HL-60 (cell line): ENCODE measurements at regions not wholly inside any gene's neighbourhood (a gene's known extent, or its start where the extent isn't known, plus 50 kb on each side); places are given as distances from the start of the nearest gene placed in this dataset.

ENCODE experiments used
- POLR2AphosphoS5 ChIP-seq: IDR thresholded peaks from 2 replicates; pipeline ENCODE4 v1.6.1; 2012; ENCODE audit warnings: low read depth
- TF ChIP-seq, protein P1 (sequence below): IDR thresholded peaks from one replicate; pipeline ENCODE4 v1.5.1; 2011; ENCODE audit warnings: low read length, control low read depth, inconsistent platforms; ENCODE audit not compliant: insufficient read depth
- TF ChIP-seq, protein P2 (sequence below): IDR thresholded peaks from 2 replicates; pipeline ENCODE4 v1.6.1; 2012; ENCODE audit warnings: low read depth; ENCODE audit not compliant: insufficient replicate concordance

DNA sequence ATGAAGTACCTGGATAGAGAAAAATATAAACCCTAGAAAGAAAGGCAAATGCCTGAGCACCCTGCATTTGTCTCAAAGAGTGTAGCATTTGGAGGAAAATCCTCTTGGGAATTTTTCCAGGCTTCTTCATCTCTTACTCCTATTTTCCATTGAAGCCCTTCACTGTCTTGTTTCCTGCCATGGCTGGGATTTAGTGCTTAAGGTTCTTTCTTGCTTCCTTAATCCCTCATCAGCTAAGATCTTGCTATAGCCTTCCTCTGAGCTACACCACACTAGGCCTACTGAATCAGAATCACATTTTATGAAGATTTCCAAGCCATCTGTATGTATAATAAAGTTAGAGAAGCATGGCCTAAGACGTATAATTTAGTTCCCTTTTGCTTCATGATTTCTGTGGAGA, 97.5 kb upstream of the PHYHIPL start:
- TF ChIP-seq, protein P1, sequence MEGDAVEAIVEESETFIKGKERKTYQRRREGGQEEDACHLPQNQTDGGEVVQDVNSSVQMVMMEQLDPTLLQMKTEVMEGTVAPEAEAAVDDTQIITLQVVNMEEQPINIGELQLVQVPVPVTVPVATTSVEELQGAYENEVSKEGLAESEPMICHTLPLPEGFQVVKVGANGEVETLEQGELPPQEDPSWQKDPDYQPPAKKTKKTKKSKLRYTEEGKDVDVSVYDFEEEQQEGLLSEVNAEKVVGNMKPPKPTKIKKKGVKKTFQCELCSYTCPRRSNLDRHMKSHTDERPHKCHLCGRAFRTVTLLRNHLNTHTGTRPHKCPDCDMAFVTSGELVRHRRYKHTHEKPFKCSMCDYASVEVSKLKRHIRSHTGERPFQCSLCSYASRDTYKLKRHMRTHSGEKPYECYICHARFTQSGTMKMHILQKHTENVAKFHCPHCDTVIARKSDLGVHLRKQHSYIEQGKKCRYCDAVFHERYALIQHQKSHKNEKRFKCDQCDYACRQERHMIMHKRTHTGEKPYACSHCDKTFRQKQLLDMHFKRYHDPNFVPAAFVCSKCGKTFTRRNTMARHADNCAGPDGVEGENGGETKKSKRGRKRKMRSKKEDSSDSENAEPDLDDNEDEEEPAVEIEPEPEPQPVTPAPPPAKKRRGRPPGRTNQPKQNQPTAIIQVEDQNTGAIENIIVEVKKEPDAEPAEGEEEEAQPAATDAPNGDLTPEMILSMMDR = no peak
- TF ChIP-seq POLR2AphosphoS5 = no peak
- TF ChIP-seq, protein P2, sequence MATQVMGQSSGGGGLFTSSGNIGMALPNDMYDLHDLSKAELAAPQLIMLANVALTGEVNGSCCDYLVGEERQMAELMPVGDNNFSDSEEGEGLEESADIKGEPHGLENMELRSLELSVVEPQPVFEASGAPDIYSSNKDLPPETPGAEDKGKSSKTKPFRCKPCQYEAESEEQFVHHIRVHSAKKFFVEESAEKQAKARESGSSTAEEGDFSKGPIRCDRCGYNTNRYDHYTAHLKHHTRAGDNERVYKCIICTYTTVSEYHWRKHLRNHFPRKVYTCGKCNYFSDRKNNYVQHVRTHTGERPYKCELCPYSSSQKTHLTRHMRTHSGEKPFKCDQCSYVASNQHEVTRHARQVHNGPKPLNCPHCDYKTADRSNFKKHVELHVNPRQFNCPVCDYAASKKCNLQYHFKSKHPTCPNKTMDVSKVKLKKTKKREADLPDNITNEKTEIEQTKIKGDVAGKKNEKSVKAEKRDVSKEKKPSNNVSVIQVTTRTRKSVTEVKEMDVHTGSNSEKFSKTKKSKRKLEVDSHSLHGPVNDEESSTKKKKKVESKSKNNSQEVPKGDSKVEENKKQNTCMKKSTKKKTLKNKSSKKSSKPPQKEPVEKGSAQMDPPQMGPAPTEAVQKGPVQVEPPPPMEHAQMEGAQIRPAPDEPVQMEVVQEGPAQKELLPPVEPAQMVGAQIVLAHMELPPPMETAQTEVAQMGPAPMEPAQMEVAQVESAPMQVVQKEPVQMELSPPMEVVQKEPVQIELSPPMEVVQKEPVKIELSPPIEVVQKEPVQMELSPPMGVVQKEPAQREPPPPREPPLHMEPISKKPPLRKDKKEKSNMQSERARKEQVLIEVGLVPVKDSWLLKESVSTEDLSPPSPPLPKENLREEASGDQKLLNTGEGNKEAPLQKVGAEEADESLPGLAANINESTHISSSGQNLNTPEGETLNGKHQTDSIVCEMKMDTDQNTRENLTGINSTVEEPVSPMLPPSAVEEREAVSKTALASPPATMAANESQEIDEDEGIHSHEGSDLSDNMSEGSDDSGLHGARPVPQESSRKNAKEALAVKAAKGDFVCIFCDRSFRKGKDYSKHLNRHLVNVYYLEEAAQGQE = no peak
